GM21447 (cell line): ENCODE measurements at regions not wholly inside any gene's neighbourhood (a gene's known extent, or its start where the extent isn't known, plus 50 kb on each side); places are given as distances from the start of the nearest gene placed in this dataset.

Experiments used
- ATAC-seq: cut with Tn5 transposase; IDR thresholded peaks from one replicate; pipeline ENCODE4 v1.9.1; 2021; ENCODE audit not compliant: unreplicated experiment

- ATAC-seq: no peak
Observed at GRCh38 chr13:63944911-63945310, 2529.3 kb upstream of the PCDH20 start.

GRCh38 chr13:63942372-63942771, 2526.7 kb upstream of the PCDH20 start:
- ATAC-seq: no peak

- ATAC-seq: no peak
Observed at GRCh38 chr13:63938851-63939250, 2523.2 kb upstream of the PCDH20 start.

GRCh38 chr13:63910511-63910910, 2494.9 kb upstream of the PCDH20 start:
- no peak for ATAC-seq

- ATAC-seq: no peak
Observed at GRCh38 chr13:63909726-63910375, 2494.2 kb upstream of the PCDH20 start.

GRCh38 chr13:63902141-63902540, 2486.5 kb upstream of the PCDH20 start:
- ATAC-seq: no peak

- ATAC-seq: no peak
Observed at GRCh38 chr13:63901630-63902029, 2486.0 kb upstream of the PCDH20 start.

- ATAC-seq: no peak
Observed at GRCh38 chr13:63900406-63900805, 2484.8 kb upstream of the PCDH20 start.

- ATAC-seq: no peak
Observed at GRCh38 chr13:63896321-63896720, 2480.7 kb upstream of the PCDH20 start.

GRCh38 chr13:63882052-63882451, 2466.4 kb upstream of the PCDH20 start:
- ATAC-seq: no peak

- ATAC-seq: no peak
Observed at GRCh38 chr13:63880705-63881104, 2465.1 kb upstream of the PCDH20 start.

- ATAC-seq: no peak
Observed at GRCh38 chr13:63873936-63874335, 2458.3 kb upstream of the PCDH20 start.

- no peak for ATAC-seq
Observed at GRCh38 chr13:63864171-63864902, 2448.7 kb upstream of the PCDH20 start.

- ATAC-seq: no peak
Observed at GRCh38 chr13:63855457-63856118, 2439.9 kb upstream of the PCDH20 start.

GRCh38 chr13:63853816-63854215, 2438.2 kb upstream of the PCDH20 start:
- ATAC-seq: no peak

- ATAC-seq: no peak
Observed at GRCh38 chr13:63851526-63851925, 2435.9 kb upstream of the PCDH20 start.

- no peak for ATAC-seq
Observed at GRCh38 chr13:63843766-63844699, 2428.4 kb upstream of the PCDH20 start.

GRCh38 chr13:63842102-63842501, 2426.5 kb upstream of the PCDH20 start:
- ATAC-seq: no peak

GRCh38 chr13:63840551-63841421, 2425.1 kb upstream of the PCDH20 start:
- ATAC-seq: no peak
